H9 (cell line): ENCODE measurements at regions not wholly inside any gene's neighbourhood (a gene's known extent, or its start where the extent isn't known, plus 50 kb on each side); places are given as distances from the start of the nearest gene placed in this dataset.

Experiments used
- DNase-seq: peaks from one replicate; pipeline ENCODE4 v3.0.0-alpha.2; 2017
- H2AFZ ChIP-seq: one replicate; pipeline ENCODE4 v1.6.1; 2013; ENCODE audit warnings: mild to moderate bottlenecking, low read length, control low read depth, moderate library complexity
- H2AK5ac ChIP-seq: 2 replicates; pipeline ENCODE4 v1.6.1; 2013; ENCODE audit warnings: low read length, control low read depth, mixed read lengths; ENCODE audit not compliant: insufficient read length
- H2BK120ac ChIP-seq: one replicate; pipeline ENCODE4 v1.6.1; 2013; ENCODE audit warnings: low read depth, mild to moderate bottlenecking, low read length, control low read depth, inconsistent platforms; ENCODE audit not compliant: poor library complexity, severe bottlenecking
- H2BK12ac ChIP-seq: 2 replicates; pipeline ENCODE4 v1.6.1; 2013; ENCODE audit warnings: low read length, control low read depth, mixed read lengths, low read depth; ENCODE audit not compliant: insufficient read length
- H2BK15ac ChIP-seq: 2 replicates; pipeline ENCODE4 v1.6.1; 2013; ENCODE audit warnings: low read depth, low read length, control low read depth
- H2BK20ac ChIP-seq: one replicate; pipeline ENCODE4 v1.6.1; 2013; ENCODE audit warnings: low read depth, mild to moderate bottlenecking, low read length, control low read depth, inconsistent platforms; ENCODE audit not compliant: poor library complexity, severe bottlenecking
- H2BK5ac ChIP-seq: 2 replicates; pipeline ENCODE4 v1.6.1; 2013; ENCODE audit warnings: low read length, control low read depth, mixed read lengths; ENCODE audit not compliant: insufficient read length
- H3K14ac ChIP-seq: 2 replicates; pipeline ENCODE4 v1.6.1; 2013; ENCODE audit warnings: low read length, control low read depth; ENCODE audit not compliant: insufficient read depth
- H3K18ac ChIP-seq: 2 replicates; pipeline ENCODE4 v1.6.1; 2013; ENCODE audit warnings: low read depth, mild to moderate bottlenecking, mixed read lengths, low read length, control low read depth; ENCODE audit not compliant: insufficient read length
- H3K23ac ChIP-seq: 2 replicates; pipeline ENCODE4 v1.6.1; 2013; ENCODE audit warnings: low read length, control low read depth, mixed read lengths, low read depth; ENCODE audit not compliant: insufficient read length
- H3K23me2 ChIP-seq: 2 replicates; pipeline ENCODE4 v1.6.1; 2013; ENCODE audit warnings: low read depth, mild to moderate bottlenecking, mixed read lengths, low read length, control low read depth; ENCODE audit not compliant: insufficient read length, poor library complexity, severe bottlenecking
- H3K27ac ChIP-seq: 2 replicates; pipeline ENCODE4 v1.5.1; 2013; ENCODE audit warnings: low read length, control low read depth, mixed read lengths, low read depth; ENCODE audit not compliant: insufficient read length
- H3K27me3 ChIP-seq: 2 replicates; pipeline ENCODE4 v1.6.1; 2013; ENCODE audit warnings: low read length, control low read depth, inconsistent platforms; ENCODE audit not compliant: insufficient read depth
- H3K4ac ChIP-seq: 2 replicates; pipeline ENCODE4 v1.6.1; 2013; ENCODE audit warnings: low read depth, mild to moderate bottlenecking, control low read depth, inconsistent platforms, low read length, moderate library complexity
- H3K4me1 ChIP-seq: 2 replicates; pipeline ENCODE4 v1.6.1; 2013; ENCODE audit warnings: low read length, control low read depth, inconsistent platforms; ENCODE audit not compliant: insufficient read depth
- H3K4me2 ChIP-seq: 2 replicates; pipeline ENCODE4 v1.6.1; 2013; ENCODE audit warnings: low read length, control low read depth, mixed read lengths; ENCODE audit not compliant: insufficient read length, insufficient read depth
- H3K56ac ChIP-seq: 2 replicates; pipeline ENCODE4 v1.6.1; 2013; ENCODE audit warnings: low read depth, mild to moderate bottlenecking, mixed read lengths, low read length, control low read depth; ENCODE audit not compliant: insufficient read length
- H3K79me1 ChIP-seq: 2 replicates; pipeline ENCODE4 v1.6.1; 2013; ENCODE audit warnings: low read depth, mild to moderate bottlenecking, moderate library complexity, low read length, control low read depth, inconsistent platforms; ENCODE audit not compliant: insufficient read depth, poor library complexity, severe bottlenecking
- H3K79me2 ChIP-seq: 2 replicates; pipeline ENCODE4 v1.6.1; 2013; ENCODE audit warnings: low read length, control low read depth, inconsistent platforms; ENCODE audit not compliant: insufficient read depth
- H3K9ac ChIP-seq: 2 replicates; pipeline ENCODE4 v1.6.1; 2013; ENCODE audit warnings: low read length, control low read depth, mixed read lengths; ENCODE audit not compliant: insufficient read length; ENCODE audit errors: extremely low read depth
- H3K9me3 ChIP-seq: one replicate; pipeline ENCODE4 v1.6.1; 2013; ENCODE audit warnings: low read depth, low read length, inconsistent platforms; ENCODE audit not compliant: control insufficient read depth
- H3T11ph ChIP-seq: one replicate; pipeline ENCODE4 v1.6.1; 2013; ENCODE audit warnings: mild to moderate bottlenecking, low read length, control low read depth, inconsistent platforms
- H4K20me1 ChIP-seq: one replicate; pipeline ENCODE4 v1.6.1; 2013; ENCODE audit not compliant: control insufficient read depth, insufficient read length, insufficient read depth
- H4K5ac ChIP-seq: 2 replicates; pipeline ENCODE4 v1.6.1; 2013; ENCODE audit warnings: low read depth, mild to moderate bottlenecking, mixed read lengths, low read length, control low read depth; ENCODE audit not compliant: insufficient read length
- H4K8ac ChIP-seq: replicated peaks from 2 replicates; pipeline ENCODE4 v1.6.1; 2013; ENCODE audit warnings: low read length, control low read depth, mixed read lengths, low read depth; ENCODE audit not compliant: insufficient read length
- H4K91ac ChIP-seq: 2 replicates; pipeline ENCODE4 v1.6.1; 2013; ENCODE audit warnings: low read depth, mild to moderate bottlenecking, moderate library complexity, mixed read lengths, low read length, control low read depth; ENCODE audit not compliant: insufficient read length
- H3K27ac Mint-ChIP-seq, 3 experiments: 2 replicates in 2 of 3; 3 replicates in 1 of 3; pipeline ENCODE4 v1.8.0; 2020 to 2021; ENCODE audit warnings: mixed read lengths in 3 of 3, mild to moderate bottlenecking in 1 of 3, moderate library complexity in 1 of 3
- H3K27me3 Mint-ChIP-seq: 2 replicates; pipeline ENCODE4 v1.8.0; 2021; ENCODE audit warnings: low read depth, mild to moderate bottlenecking, moderate library complexity, mixed read lengths
- H3K36me3 Mint-ChIP-seq, 3 experiments: 2 replicates in 2 of 3; 3 replicates in 1 of 3; pipeline ENCODE4 v1.8.0; 2020 to 2021; ENCODE audit warnings: low read depth in 3 of 3, mixed read lengths in 3 of 3; ENCODE audit not compliant: insufficient read depth in 1 of 3
- H3K4me1 Mint-ChIP-seq, 2 experiments: 2 replicates each; pipeline ENCODE4 v1.8.0; 2020; ENCODE audit warnings: mixed read lengths in 2 of 2
- H3K4me3 Mint-ChIP-seq, 2 experiments: 2 replicates in 1 of 2; 3 replicates in 1 of 2; pipeline ENCODE4 v1.8.0; 2020 to 2021; ENCODE audit warnings: mild to moderate bottlenecking in 2 of 2, mixed read lengths in 2 of 2, moderate library complexity in 1 of 2
- H3K9me3 Mint-ChIP-seq, 2 experiments: 2 replicates in 1 of 2; 3 replicates in 1 of 2; pipeline ENCODE4 v1.8.0; 2020; ENCODE audit warnings: mild to moderate bottlenecking in 2 of 2, mixed read lengths in 2 of 2, moderate library complexity in 1 of 2
- WGBS: extraction: QIAGEN DNeasy Blood & Tissue Kit; methylation state at CpG from one replicate; pipeline ENCODE4 v1.1.7; 2013; ENCODE audit warnings: missing lambda C conversion rate, low lambda C conversion rate, mixed read lengths; ENCODE audit not compliant: insufficient read length; ENCODE audit errors: extremely low coverage; 5-methylcytosine and 5-hydroxymethylcytosine counted together
- TF ChIP-seq, protein P1 (sequence below): fragments of 200-600 bp; sonication (generic); conservative IDR thresholded peaks from 3 replicates; pipeline ENCODE4 v1.8.0; 2021; ENCODE audit warnings: antibody characterized with exemption, mild to moderate bottlenecking

DNA sequence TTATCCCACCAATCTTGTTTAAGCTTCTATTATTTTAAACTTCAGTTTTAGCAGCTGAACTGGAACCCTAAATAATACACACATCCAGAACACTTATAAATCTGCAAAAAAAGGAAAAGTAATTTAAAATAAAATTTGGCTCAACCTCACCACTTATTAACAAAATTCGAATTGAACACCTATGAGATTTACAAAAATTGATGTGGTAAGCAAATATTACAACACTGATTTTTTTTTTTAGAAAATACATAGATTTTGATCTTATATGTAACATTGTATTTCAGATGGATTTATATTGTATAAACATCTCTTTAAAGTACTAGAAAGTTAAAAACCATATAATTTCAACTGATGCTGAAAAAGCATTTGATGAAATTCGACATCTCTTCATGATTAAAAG is 81.3 kb upstream of the DYNAP start:
- H3K4me1 Mint-ChIP-seq: peaks cover 4 to 9% of the 10 kb centered on the region in 2 experiments; a peak in 3 of 4 replicates
- H3K18ac ChIP-seq: no peak overlapping the region
- no peak overlapping the region for H4K5ac ChIP-seq
- 0 out of 7 replicates have a peak, but pooled peaks cover 0 to 4% (median 0%) of the 10 kb centered on the region in 3 experiments for H3K36me3 Mint-ChIP-seq
- TF ChIP-seq, protein P1, sequence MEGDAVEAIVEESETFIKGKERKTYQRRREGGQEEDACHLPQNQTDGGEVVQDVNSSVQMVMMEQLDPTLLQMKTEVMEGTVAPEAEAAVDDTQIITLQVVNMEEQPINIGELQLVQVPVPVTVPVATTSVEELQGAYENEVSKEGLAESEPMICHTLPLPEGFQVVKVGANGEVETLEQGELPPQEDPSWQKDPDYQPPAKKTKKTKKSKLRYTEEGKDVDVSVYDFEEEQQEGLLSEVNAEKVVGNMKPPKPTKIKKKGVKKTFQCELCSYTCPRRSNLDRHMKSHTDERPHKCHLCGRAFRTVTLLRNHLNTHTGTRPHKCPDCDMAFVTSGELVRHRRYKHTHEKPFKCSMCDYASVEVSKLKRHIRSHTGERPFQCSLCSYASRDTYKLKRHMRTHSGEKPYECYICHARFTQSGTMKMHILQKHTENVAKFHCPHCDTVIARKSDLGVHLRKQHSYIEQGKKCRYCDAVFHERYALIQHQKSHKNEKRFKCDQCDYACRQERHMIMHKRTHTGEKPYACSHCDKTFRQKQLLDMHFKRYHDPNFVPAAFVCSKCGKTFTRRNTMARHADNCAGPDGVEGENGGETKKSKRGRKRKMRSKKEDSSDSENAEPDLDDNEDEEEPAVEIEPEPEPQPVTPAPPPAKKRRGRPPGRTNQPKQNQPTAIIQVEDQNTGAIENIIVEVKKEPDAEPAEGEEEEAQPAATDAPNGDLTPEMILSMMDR: no peak
- no peak overlapping the region for H2AFZ ChIP-seq
- no peak overlapping the region for H3K56ac ChIP-seq
- H2BK12ac ChIP-seq: no peak overlapping the region
- no peaks in the 10 kb centered on the region for H3K79me1 ChIP-seq
- no peak overlapping the region for H3K4me2 ChIP-seq
- no peak overlapping the region for H3K14ac ChIP-seq
- H3K27ac ChIP-seq: no peak overlapping the region
- no peaks in the 10 kb centered on the region for H3K23me2 ChIP-seq
- no peak overlapping the region for H3K4me3 Mint-ChIP-seq
- no peak overlapping the region for H2AK5ac ChIP-seq
- H2BK20ac ChIP-seq: no peak overlapping the region
- no peaks in the 10 kb centered on the region for H3K79me2 ChIP-seq
- DNase-seq: no peak
- H3K27ac Mint-ChIP-seq: no peak overlapping the region
- no peak overlapping the region for H4K8ac ChIP-seq
- no peak overlapping the region for H2BK15ac ChIP-seq
- H2BK120ac ChIP-seq: no peak overlapping the region
- WGBS: no CpG with 5 or more reads among the region's 2 CpGs
- H4K20me1 ChIP-seq: no peaks in the 10 kb centered on the region
- no peaks in the 10 kb centered on the region for H3K27me3 ChIP-seq
- H3K4ac ChIP-seq: no peak overlapping the region
- H3K27me3 Mint-ChIP-seq: no peaks in the 10 kb centered on the region
- H3K23ac ChIP-seq: no peak overlapping the region
- no peak overlapping the region for H2BK5ac ChIP-seq
- H3K9me3 Mint-ChIP-seq: no peaks in the 10 kb centered on the region; a peak in 1 of 5 replicates
- no peak overlapping the region for H4K91ac ChIP-seq
- H3K9me3 ChIP-seq: no peaks in the 10 kb centered on the region
- no peak overlapping the region for H3T11ph ChIP-seq
- H3K4me1 ChIP-seq: no peaks in the 10 kb centered on the region
- H3K9ac ChIP-seq: no peak overlapping the region
